ENCODE measurements at regions not wholly inside any gene's neighbourhood (a gene's known extent, or its start where the extent isn't known, plus 50 kb on each side); places are given as distances from the start of the nearest gene placed in this dataset.

GRCh38 chr9:115628426-115628825 lies 510.5 kb upstream of the TNC start (continued):
- TF ChIP-seq, protein P1, sequence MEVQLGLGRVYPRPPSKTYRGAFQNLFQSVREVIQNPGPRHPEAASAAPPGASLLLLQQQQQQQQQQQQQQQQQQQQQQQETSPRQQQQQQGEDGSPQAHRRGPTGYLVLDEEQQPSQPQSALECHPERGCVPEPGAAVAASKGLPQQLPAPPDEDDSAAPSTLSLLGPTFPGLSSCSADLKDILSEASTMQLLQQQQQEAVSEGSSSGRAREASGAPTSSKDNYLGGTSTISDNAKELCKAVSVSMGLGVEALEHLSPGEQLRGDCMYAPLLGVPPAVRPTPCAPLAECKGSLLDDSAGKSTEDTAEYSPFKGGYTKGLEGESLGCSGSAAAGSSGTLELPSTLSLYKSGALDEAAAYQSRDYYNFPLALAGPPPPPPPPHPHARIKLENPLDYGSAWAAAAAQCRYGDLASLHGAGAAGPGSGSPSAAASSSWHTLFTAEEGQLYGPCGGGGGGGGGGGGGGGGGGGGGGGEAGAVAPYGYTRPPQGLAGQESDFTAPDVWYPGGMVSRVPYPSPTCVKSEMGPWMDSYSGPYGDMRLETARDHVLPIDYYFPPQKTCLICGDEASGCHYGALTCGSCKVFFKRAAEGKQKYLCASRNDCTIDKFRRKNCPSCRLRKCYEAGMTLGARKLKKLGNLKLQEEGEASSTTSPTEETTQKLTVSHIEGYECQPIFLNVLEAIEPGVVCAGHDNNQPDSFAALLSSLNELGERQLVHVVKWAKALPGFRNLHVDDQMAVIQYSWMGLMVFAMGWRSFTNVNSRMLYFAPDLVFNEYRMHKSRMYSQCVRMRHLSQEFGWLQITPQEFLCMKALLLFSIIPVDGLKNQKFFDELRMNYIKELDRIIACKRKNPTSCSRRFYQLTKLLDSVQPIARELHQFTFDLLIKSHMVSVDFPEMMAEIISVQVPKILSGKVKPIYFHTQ (CRISPR knock-in tag; IDR thresholded peaks at IDR 0.05), result no peak
- no peak for TF ChIP-seq PREB (CRISPR knock-in tag; IDR thresholded peaks at IDR 0.05; ENCODE audit: borderline replicate concordance)
- TF ChIP-seq MYBL2 (CRISPR knock-in tag; IDR thresholded peaks at IDR 0.05), result no peak
- TF ChIP-seq NFE2L1 (CRISPR knock-in tag; IDR thresholded peaks at IDR 0.05), result no peak
- no peak for TF ChIP-seq IRF2 (CRISPR knock-in tag; IDR thresholded peaks at IDR 0.05; ENCODE audit: borderline replicate concordance, low read depth)
- TF ChIP-seq, protein P2, sequence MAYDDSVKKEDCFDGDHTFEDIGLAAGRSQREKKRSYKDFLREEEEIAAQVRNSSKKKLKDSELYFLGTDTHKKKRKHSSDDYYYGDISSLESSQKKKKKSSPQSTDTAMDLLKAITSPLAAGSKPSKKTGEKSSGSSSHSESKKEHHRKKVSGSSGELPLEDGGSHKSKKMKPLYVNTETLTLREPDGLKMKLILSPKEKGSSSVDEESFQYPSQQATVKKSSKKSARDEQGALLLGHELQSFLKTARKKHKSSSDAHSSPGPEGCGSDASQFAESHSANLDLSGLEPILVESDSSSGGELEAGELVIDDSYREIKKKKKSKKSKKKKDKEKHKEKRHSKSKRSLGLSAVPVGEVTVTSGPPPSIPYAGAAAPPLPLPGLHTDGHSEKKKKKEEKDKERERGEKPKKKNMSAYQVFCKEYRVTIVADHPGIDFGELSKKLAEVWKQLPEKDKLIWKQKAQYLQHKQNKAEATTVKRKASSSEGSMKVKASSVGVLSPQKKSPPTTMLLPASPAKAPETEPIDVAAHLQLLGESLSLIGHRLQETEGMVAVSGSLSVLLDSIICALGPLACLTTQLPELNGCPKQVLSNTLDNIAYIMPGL (CRISPR knock-in tag; IDR thresholded peaks at IDR 0.05), result no peak

GRCh38 chr9:115629879-115630840 lies 512.2 kb upstream of the TNC start:
- DNase-seq (ENCODE audit: low spot score) (no peak), ATAC-seq (peak; percentile 38)
- Mint-ChIP-seq H3K4me1 (peaks cover 7% of the 10 kb centered on the region), H3K27me3 (ENCODE audit: low read depth) (peaks cover 10% of the 10 kb centered on the region), H3K9me3 (no peaks in the 10 kb centered on the region), H3K36me3 (no peaks in the 10 kb centered on the region), H3K27ac (no peak overlapping the region; the same call in 1 of the 2 replicates), H3K4me3 (no peak overlapping the region)
- ChIA-PET CTCF (no interaction called here), POLR2A (no interaction called here)
- TF ChIP-seq ZNF416 (CRISPR knock-in tag; IDR thresholded peaks at IDR 0.05) (no peak), NR3C1 (CRISPR knock-in tag; conservative IDR thresholded peaks at IDR 0.05; ENCODE audit: low read depth) (no peak), NR2C2 (CRISPR knock-in tag; IDR thresholded peaks at IDR 0.05) (no peak), JUN (CRISPR knock-in tag; IDR thresholded peaks at IDR 0.05) (no peak), MLX (CRISPR knock-in tag; IDR thresholded peaks at IDR 0.05) (no peak), USF2 (CRISPR knock-in tag; IDR thresholded peaks at IDR 0.05) (no peak), NFE2L1 (CRISPR knock-in tag; IDR thresholded peaks at IDR 0.05) (no peak), RORB (CRISPR knock-in tag; IDR thresholded peaks at IDR 0.05) (no peak), ATF3 (CRISPR knock-in tag; conservative IDR thresholded peaks at IDR 0.05) (no peak), OVOL2 (CRISPR knock-in tag; IDR thresholded peaks at IDR 0.05; ENCODE audit: borderline replicate concordance) (no peak), ARID4B (CRISPR knock-in tag; IDR thresholded peaks at IDR 0.05; ENCODE audit: borderline replicate concordance) (no peak), GRHL2 (CRISPR knock-in tag; IDR thresholded peaks at IDR 0.05; ENCODE audit: insufficient replicate concordance, severe bottlenecking) (no peak), SMAD4 (CRISPR knock-in tag; IDR thresholded peaks at IDR 0.05) (no peak), GTF2I (CRISPR knock-in tag; conservative IDR thresholded peaks at IDR 0.05) (no peak), ZNF232 (CRISPR knock-in tag; IDR thresholded peaks at IDR 0.05) (no peak), SMAD3 (CRISPR knock-in tag; IDR thresholded peaks at IDR 0.05; ENCODE audit: borderline replicate concordance) (no peak), ESRRA (CRISPR knock-in tag; IDR thresholded peaks at IDR 0.05; ENCODE audit: borderline replicate concordance) (no peak)
- TF ChIP-seq, protein P3, sequence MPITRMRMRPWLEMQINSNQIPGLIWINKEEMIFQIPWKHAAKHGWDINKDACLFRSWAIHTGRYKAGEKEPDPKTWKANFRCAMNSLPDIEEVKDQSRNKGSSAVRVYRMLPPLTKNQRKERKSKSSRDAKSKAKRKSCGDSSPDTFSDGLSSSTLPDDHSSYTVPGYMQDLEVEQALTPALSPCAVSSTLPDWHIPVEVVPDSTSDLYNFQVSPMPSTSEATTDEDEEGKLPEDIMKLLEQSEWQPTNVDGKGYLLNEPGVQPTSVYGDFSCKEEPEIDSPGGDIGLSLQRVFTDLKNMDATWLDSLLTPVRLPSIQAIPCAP (CRISPR knock-in tag; IDR thresholded peaks at IDR 0.05), result no peak
